ENCODE measurements at regions not wholly inside any gene's neighbourhood (a gene's known extent, or its start where the extent isn't known, plus 50 kb on each side); places are given as distances from the start of the nearest gene placed in this dataset.

DNA sequence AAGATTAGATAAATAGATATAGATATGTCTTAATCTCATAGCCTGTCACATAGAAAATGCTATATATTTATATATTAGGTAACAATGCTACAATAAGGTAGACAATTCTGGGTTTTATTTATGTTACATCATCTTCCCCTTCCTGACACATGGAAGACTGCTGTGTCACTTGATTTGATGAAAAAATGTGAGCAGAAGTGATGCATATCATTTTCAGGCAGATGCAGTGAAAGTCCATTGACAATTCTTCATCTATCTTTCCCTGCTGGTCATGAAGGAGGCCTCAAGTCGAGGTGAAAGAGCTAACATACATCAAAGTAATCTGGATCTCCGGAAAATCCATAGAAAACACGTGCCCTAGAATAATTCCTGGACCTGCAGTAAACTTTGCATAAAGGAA is 57.8 kb upstream of the CHD1 start:
- WGBS (ENCODE audit: low lambda C conversion rate), result 68% methylated on average over 3 of the region's 3 CpGs
- Histone ChIP-seq H3K79me2 (ENCODE audit: insufficient read depth) (no peaks in the 10 kb centered on the region), H3K4me1 (ENCODE audit: control insufficient read depth in 1 of 2, insufficient read depth in 2 of 2, low read depth in 1 of 2, low read length in 1 of 2) (no peaks in the 10 kb centered on the region), H3K9ac (no peak overlapping the region), H3K27ac (ENCODE audit: low read depth in 2 of 2, low read length in 1 of 2) (no peak overlapping the region), H3K9me2 (no peaks in the 10 kb centered on the region), H3F3A (replicated peaks; ENCODE audit: insufficient read depth) (no peaks in the 10 kb centered on the region), H3K4me3 (ENCODE audit: low read depth in 2 of 2, low read length in 1 of 2) (no peak overlapping the region), H4K20me1 (ENCODE audit: insufficient read depth) (no peaks in the 10 kb centered on the region), H3K36me3 (replicated peaks in 1 of 2; ENCODE audit: control insufficient read depth in 1 of 2, insufficient read depth in 2 of 2, low read length in 1 of 2) (no peaks in the 10 kb centered on the region), H3K27me3 (ENCODE audit: insufficient read depth) (no peaks in the 10 kb centered on the region), H3K4me2 (no peak overlapping the region), H2AFZ (ENCODE audit: low read depth) (no peak overlapping the region), H3K9me3 (no peaks in the 10 kb centered on the region)
- ChIA-PET CTCF (interaction anchor here (0.9 kb wide), 1 partner anchor 12 kb away, joined by 3 read pairs; no protein-coding TSS in a partner anchor), POLR2A (no interaction called here)
- TF ChIP-seq ELF1 (IDR thresholded peaks at IDR 0.05) (no peak), TCF12 (IDR thresholded peaks at IDR 0.05) (no peak), NRF1 (IDR thresholded peaks at IDR 0.05; ENCODE audit: low read depth, low read length) (no peak), EP300 (IDR thresholded peaks at IDR 0.05; ENCODE audit: borderline replicate concordance in 1 of 2, low read depth in 1 of 2, low read length in 1 of 2) (no peak), MXI1 (IDR thresholded peaks at IDR 0.05; ENCODE audit: low read depth, low read length) (no peak), RXRA (IDR thresholded peaks at IDR 0.05; ENCODE audit: borderline replicate concordance, low read depth) (no peak), FOSL2 (IDR thresholded peaks at IDR 0.05; ENCODE audit: borderline replicate concordance, low read depth) (no peak), RCOR1 (IDR thresholded peaks at IDR 0.05; ENCODE audit: low read length) (no peak), USF2 (IDR thresholded peaks at IDR 0.05; ENCODE audit: borderline replicate concordance, low read depth, low read length) (no peak), TAF1 (IDR thresholded peaks at IDR 0.05; ENCODE audit: borderline replicate concordance, low read depth, low read length) (no peak)
- TF ChIP-seq, protein P1, sequence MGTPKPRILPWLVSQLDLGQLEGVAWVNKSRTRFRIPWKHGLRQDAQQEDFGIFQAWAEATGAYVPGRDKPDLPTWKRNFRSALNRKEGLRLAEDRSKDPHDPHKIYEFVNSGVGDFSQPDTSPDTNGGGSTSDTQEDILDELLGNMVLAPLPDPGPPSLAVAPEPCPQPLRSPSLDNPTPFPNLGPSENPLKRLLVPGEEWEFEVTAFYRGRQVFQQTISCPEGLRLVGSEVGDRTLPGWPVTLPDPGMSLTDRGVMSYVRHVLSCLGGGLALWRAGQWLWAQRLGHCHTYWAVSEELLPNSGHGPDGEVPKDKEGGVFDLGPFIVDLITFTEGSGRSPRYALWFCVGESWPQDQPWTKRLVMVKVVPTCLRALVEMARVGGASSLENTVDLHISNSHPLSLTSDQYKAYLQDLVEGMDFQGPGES (IDR thresholded peaks at IDR 0.05; ENCODE audit: low read depth, low read length), result no peak
- TF ChIP-seq, protein P2, sequence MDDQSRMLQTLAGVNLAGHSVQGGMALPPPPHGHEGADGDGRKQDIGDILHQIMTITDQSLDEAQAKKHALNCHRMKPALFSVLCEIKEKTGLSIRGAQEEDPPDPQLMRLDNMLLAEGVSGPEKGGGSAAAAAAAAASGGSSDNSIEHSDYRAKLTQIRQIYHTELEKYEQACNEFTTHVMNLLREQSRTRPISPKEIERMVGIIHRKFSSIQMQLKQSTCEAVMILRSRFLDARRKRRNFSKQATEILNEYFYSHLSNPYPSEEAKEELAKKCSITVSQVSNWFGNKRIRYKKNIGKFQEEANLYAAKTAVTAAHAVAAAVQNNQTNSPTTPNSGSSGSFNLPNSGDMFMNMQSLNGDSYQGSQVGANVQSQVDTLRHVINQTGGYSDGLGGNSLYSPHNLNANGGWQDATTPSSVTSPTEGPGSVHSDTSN (IDR thresholded peaks at IDR 0.05), result no peak
- DNase-seq, result no peak

GRCh38 chr5:98982880-98983279 is 54.1 kb upstream of the CHD1 start:
- Histone ChIP-seq H3K36me3 (replicated peaks in 1 of 2; ENCODE audit: control insufficient read depth in 1 of 2, insufficient read depth in 2 of 2, low read length in 1 of 2) (no peaks in the 10 kb centered on the region), H3K27me3 (ENCODE audit: insufficient read depth) (no peaks in the 10 kb centered on the region), H3K9me3 (no peaks in the 10 kb centered on the region), H3K9ac (no peak overlapping the region), H3K9me2 (no peaks in the 10 kb centered on the region), H3F3A (replicated peaks; ENCODE audit: insufficient read depth) (no peaks in the 10 kb centered on the region), H3K4me2 (no peak overlapping the region), H4K20me1 (ENCODE audit: insufficient read depth) (no peaks in the 10 kb centered on the region), H3K4me3 (ENCODE audit: low read depth in 2 of 2, low read length in 1 of 2) (no peak overlapping the region), H2AFZ (ENCODE audit: low read depth) (no peak overlapping the region), H3K79me2 (ENCODE audit: insufficient read depth) (no peaks in the 10 kb centered on the region), H3K4me1 (ENCODE audit: control insufficient read depth in 1 of 2, insufficient read depth in 2 of 2, low read depth in 1 of 2, low read length in 1 of 2) (no peaks in the 10 kb centered on the region), H3K27ac (ENCODE audit: low read depth in 2 of 2, low read length in 1 of 2) (no peak overlapping the region)
- ChIA-PET CTCF (no interaction called here), POLR2A (no interaction called here)
- DNase-seq, result no peak
- WGBS (ENCODE audit: low lambda C conversion rate), result 81% methylated on average over 3 of the region's 3 CpGs
- TF ChIP-seq, protein P3, sequence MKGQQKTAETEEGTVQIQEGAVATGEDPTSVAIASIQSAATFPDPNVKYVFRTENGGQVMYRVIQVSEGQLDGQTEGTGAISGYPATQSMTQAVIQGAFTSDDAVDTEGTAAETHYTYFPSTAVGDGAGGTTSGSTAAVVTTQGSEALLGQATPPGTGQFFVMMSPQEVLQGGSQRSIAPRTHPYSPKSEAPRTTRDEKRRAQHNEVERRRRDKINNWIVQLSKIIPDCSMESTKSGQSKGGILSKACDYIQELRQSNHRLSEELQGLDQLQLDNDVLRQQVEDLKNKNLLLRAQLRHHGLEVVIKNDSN (IDR thresholded peaks at IDR 0.05; ENCODE audit: borderline replicate concordance, low read depth), result no peak
- TF ChIP-seq RXRA (IDR thresholded peaks at IDR 0.05; ENCODE audit: borderline replicate concordance, low read depth) (no peak), RFX5 (IDR thresholded peaks at IDR 0.05; ENCODE audit: low read length) (no peak), FOXM1 (IDR thresholded peaks at IDR 0.05; ENCODE audit: low read depth) (no peak), EP300 (IDR thresholded peaks at IDR 0.05; ENCODE audit: borderline replicate concordance in 1 of 2, low read depth in 1 of 2, low read length in 1 of 2) (no peak), GATA2 (CRISPR knock-in tag; IDR thresholded peaks at IDR 0.05) (no peak), EZH2phosphoT487 (IDR thresholded peaks at IDR 0.05; ENCODE audit: borderline replicate concordance, low read depth) (no peak), FOXJ3 (CRISPR knock-in tag; IDR thresholded peaks at IDR 0.05) (no peak), CHD2 (IDR thresholded peaks at IDR 0.05; ENCODE audit: low read length, partially characterized antibody) (no peak), MEF2A (IDR thresholded peaks at IDR 0.05; ENCODE audit: borderline replicate concordance, low read depth) (no peak), TCF12 (IDR thresholded peaks at IDR 0.05) (no peak), ELF1 (IDR thresholded peaks at IDR 0.05) (no peak), RCOR1 (IDR thresholded peaks at IDR 0.05; ENCODE audit: low read length) (no peak)
- TF ChIP-seq, protein P4, sequence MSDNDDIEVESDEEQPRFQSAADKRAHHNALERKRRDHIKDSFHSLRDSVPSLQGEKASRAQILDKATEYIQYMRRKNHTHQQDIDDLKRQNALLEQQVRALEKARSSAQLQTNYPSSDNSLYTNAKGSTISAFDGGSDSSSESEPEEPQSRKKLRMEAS (IDR thresholded peaks at IDR 0.05; ENCODE audit: low read depth), result no peak
- TF ChIP-seq, protein P5, sequence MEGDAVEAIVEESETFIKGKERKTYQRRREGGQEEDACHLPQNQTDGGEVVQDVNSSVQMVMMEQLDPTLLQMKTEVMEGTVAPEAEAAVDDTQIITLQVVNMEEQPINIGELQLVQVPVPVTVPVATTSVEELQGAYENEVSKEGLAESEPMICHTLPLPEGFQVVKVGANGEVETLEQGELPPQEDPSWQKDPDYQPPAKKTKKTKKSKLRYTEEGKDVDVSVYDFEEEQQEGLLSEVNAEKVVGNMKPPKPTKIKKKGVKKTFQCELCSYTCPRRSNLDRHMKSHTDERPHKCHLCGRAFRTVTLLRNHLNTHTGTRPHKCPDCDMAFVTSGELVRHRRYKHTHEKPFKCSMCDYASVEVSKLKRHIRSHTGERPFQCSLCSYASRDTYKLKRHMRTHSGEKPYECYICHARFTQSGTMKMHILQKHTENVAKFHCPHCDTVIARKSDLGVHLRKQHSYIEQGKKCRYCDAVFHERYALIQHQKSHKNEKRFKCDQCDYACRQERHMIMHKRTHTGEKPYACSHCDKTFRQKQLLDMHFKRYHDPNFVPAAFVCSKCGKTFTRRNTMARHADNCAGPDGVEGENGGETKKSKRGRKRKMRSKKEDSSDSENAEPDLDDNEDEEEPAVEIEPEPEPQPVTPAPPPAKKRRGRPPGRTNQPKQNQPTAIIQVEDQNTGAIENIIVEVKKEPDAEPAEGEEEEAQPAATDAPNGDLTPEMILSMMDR (IDR thresholded peaks at IDR 0.05), result no peak

Measured in SK-N-SH (cell line).